ENCODE measurements at regions not wholly inside any gene's neighbourhood (a gene's known extent, or its start where the extent isn't known, plus 50 kb on each side); places are given as distances from the start of the nearest gene placed in this dataset.

DNA sequence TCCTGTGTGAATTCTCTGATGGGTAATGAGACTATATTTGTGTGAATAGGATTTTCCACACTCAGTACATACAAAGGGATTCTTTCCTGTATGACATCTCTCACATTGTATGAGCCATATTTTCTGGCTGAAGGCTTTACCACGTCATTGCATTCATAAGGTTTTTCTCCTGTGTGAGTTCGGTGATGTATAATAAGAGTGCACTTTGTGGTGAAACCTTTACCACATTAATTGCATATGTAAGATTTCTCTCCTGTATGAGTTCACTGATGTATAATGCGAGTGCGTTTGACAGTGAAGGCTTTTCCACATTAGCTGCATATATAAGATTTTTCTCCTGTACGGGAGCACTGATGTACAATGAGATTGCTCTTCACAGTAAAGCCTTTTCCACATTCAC, 455.4 kb upstream of the CNTN5 start:
- ATAC-seq (no peak), DNase-seq (no peak)
- no peaks in the 10 kb centered on the region for H3K27me3 Mint-ChIP-seq
- H3K4me3 Mint-ChIP-seq, result no peak overlapping the region
- H3K27ac Mint-ChIP-seq, result no peak overlapping the region
- peaks cover 0 to 8% of the 10 kb centered on the region in 2 donors for H3K9me3 Mint-ChIP-seq
- no peaks in the 10 kb centered on the region for H3K4me1 Mint-ChIP-seq

DNA sequence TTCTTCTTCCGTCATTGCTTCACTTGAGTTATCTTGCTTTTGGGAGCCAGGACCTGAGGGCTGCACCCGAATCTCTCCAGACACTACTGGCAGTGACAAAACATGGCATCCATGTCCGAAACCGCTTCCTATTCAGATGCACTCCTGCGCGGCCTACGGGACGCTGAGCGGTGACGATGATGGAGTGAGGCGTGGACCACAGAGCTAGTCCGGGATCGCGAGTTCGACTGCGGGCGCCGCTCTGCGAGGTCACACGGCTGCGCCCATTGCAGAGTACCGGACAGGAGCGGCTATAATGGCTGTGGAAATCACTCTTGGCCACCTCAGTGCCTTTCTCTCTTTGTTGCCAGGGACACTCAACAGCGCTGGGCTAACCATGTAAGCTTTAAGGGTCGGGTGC, 453.8 kb upstream of the CNTN5 start:
- Mint-ChIP-seq H3K4me1 (no peaks in the 10 kb centered on the region), H3K27ac (no peak overlapping the region)

DNA sequence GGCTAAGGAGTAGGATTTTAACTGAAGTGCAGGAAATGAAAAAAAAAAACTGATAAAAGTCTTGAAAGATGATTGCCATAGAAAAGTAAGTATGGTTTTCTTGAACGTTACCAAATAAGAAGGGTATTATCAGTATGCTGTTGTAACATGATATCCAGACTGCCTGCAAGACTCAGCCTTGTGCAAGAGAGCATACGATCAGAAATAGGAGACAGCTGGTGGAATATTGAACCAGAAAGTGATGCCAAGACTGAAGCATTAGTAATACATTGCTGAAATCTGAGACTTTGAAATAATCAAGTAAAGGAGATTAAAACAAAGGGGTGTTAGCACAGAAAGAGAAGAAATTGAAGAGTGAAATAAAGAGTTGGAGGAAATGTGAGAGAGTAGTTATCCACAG, 452.7 kb upstream of the CNTN5 start:
- Mint-ChIP-seq H3K27me3 (no peaks in the 10 kb centered on the region), H3K4me3 (no peak overlapping the region), H3K4me1 (no peaks in the 10 kb centered on the region), H3K27ac (no peak overlapping the region), H3K9me3 (peaks cover 0 to 9% of the 10 kb centered on the region in 2 donors)
- DNase-seq (no peak), ATAC-seq (no peak)

More for the DNA sequence above, 453.8 kb upstream of the CNTN5 start:
- H3K4me3 Mint-ChIP-seq, result no peak overlapping the region
- no peaks in the 10 kb centered on the region for H3K27me3 Mint-ChIP-seq
- DNase-seq (no peak), ATAC-seq (no peak)
- peaks cover 0 to 9% of the 10 kb centered on the region in 2 donors for H3K9me3 Mint-ChIP-seq

DNA sequence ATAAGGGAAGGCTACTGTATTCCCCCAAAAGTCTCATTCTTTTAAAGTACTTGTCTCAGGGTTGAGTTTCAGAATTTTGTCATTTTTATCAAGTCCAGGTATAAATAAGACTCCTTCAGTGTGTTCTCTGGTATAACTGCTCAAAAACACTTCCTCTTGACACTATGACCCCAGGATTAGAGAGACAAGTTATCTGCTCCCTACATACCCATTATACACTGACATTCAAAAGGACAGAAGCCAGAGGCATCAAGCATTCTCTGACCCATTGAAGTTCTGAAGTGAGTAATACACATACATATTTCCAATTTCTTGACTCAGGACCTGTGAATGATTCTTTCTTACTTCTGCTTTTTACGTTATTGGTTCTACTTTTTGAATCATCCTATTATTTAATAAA, 447.8 kb upstream of the CNTN5 start:
- H3K27ac Mint-ChIP-seq, result no peak overlapping the region
- H3K4me1 Mint-ChIP-seq, result no peaks in the 10 kb centered on the region
- no peak overlapping the region for H3K4me3 Mint-ChIP-seq
- no peaks in the 10 kb centered on the region for H3K27me3 Mint-ChIP-seq
- ATAC-seq (no peak), DNase-seq (no peak)
- H3K9me3 Mint-ChIP-seq, result peaks cover 0 to 11% of the 10 kb centered on the region in 2 donors

DNA sequence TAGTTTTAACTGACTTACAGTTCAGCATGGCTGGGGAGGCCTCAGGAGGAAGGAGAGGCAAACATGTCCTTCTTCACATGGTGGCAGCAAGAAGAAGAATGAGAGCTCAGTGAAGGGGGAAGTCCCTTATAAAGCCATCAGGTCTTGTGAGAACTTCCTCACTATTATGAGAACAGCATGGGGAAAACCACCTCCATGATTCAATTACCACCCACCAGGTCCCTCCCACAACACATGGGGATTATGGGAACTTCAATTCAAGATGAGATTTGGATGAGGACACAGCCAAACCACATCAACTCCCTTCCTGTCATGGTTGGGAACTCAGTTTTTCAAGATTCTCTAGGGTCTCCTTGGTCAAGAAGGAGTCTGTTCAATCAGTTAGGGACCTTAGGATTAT, 432.9 kb upstream of the CNTN5 start:
- Mint-ChIP-seq H3K27ac (no peak overlapping the region), H3K4me1 (no peaks in the 10 kb centered on the region), H3K9me3 (peaks cover 7 to 13% of the 10 kb centered on the region in 2 donors), H3K4me3 (no peak overlapping the region), H3K27me3 (no peaks in the 10 kb centered on the region)
- DNase-seq, result no peak
- ATAC-seq, result no peak

DNA sequence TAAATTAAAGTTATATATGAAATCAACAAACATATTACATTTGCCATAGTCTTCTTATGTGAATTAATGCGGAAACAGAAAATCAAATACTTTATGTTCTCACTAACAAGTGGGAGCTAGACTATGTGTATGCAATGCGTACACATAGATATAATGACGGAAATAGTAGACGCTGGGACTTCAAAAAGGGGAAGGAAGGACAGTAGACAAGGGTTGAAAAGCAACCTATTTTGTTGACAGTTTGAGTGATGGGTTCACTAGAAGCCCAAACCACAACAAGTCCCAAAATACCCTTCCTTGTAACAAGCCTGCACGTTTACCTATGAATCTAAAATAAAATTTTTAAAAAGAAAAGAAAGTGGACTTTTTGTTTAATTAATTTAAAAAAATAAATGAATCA, 430.8 kb upstream of the CNTN5 start:
- Mint-ChIP-seq H3K4me1 (no peaks in the 10 kb centered on the region), H3K27ac (no peak overlapping the region), H3K4me3 (no peak overlapping the region), H3K9me3 (peaks cover 13 to 15% of the 10 kb centered on the region in 2 donors), H3K27me3 (no peaks in the 10 kb centered on the region)
- DNase-seq (no peak), ATAC-seq (no peak)

DNA sequence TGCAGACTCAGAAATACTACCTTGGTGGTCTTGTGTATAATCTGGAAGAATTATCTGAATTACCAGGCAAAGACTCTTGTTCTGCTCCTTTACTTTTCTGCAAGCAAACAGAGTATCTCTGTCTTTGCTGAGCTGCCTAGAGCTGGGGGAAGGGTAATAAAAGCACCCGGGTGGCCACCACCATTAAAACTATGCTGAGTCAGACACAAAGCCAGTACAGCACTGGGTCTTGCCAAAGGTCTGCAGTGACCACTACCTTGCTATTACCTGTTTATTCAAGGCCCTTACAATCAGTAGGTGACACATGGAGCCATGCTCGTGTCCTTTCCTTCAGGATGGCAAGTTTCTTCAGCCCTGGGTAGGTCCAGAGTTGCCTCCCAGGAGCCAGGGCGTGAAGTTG, 420.6 kb upstream of the CNTN5 start:
- no peaks in the 10 kb centered on the region for H3K27me3 Mint-ChIP-seq
- no peak overlapping the region for H3K4me3 Mint-ChIP-seq
- no peak for ATAC-seq
- no peak for DNase-seq
- peaks cover 0 to 17% of the 10 kb centered on the region in 2 donors for H3K9me3 Mint-ChIP-seq
- H3K4me1 Mint-ChIP-seq, result no peaks in the 10 kb centered on the region
- no peak overlapping the region for H3K27ac Mint-ChIP-seq

DNA sequence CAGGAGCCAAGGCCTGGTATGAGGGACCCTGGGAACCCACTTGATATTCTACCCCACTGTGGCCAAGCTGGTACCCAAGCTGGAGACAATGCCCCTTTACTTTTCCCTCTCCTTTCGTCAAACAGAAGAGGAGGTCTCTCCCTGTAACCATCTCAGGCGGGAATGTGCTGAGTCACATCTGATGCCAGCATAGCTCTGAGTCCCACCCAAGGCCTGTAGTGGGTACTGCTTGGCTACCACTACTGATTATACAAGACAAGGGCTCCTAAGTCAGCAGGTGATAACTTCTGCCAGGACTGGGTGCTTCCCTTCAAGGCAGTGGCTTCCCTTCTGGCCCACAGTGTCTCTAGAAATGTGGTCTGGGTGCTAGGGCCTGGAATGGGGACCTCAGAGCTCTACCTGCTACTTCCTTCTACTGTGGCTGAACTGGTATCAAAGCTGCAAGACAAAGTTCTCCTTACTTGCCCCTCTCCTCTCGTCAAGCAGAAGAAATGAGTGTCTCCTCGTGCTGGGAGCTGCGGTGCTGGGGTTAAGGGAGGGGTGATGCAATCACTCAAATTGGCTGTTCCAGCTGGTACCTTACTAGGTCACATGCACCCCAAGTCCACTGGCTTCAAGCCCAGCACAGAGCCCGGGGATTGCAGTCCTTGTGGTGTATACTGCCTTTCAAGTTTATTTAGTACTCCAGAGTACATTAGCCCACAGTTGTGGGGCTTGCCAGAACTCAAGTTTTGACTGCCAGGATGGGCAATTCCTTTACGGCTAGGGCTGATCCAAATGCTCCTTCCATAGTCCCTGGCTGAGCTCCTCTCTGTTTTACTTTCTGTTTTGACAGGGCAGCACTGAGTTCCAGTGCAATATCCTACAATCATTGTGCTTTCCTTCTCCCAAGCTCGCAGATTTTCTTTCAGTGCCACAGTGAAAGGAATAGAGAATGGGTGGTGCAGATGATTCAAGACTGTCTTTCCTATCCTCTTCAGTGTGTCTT, 419.7 kb upstream of the CNTN5 start:
- Mint-ChIP-seq H3K27ac (peak overlapping the region in 1 of 2 donors; percentile 63), H3K4me3 (no peak overlapping the region), H3K4me1 (no peaks in the 10 kb centered on the region), H3K27me3 (no peaks in the 10 kb centered on the region), H3K9me3 (peaks cover 0 to 17% of the 10 kb centered on the region in 2 donors)
- no peak for DNase-seq
- no peak for ATAC-seq

DNA sequence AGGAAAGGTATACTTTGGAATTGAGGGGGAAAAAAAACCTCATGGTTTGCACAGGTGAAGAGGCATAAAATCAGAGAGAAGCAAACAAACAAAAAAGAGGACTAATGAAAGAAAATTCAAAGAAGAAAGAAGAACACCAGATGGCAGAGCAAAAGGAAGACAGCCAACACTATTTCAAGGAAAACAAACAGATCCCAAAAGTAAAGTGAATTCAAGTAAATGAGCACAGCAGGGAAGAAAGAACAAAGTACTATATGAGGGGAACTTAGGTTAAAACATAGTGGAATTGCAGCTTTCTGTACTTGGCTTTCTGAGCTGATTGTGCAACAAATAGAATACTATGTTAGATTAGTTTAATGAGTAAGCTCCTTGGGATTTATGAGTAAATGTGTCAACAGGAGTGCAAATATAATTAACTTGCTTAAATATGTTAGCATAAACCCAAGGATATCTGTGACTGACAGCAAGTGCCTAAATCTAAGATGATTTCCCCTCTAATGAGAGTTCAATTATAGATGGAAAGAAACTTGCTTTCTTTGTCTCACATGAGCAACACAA, 404.6 kb upstream of the CNTN5 start:
- H3K4me1 Mint-ChIP-seq, result no peaks in the 10 kb centered on the region
- DNase-seq (no peak), ATAC-seq (no peak)
- H3K27me3 Mint-ChIP-seq, result no peaks in the 10 kb centered on the region
- H3K27ac Mint-ChIP-seq, result no peak overlapping the region
- peaks cover 26 to 30% of the 10 kb centered on the region in 2 donors for H3K9me3 Mint-ChIP-seq
- H3K4me3 Mint-ChIP-seq, result no peak overlapping the region

DNA sequence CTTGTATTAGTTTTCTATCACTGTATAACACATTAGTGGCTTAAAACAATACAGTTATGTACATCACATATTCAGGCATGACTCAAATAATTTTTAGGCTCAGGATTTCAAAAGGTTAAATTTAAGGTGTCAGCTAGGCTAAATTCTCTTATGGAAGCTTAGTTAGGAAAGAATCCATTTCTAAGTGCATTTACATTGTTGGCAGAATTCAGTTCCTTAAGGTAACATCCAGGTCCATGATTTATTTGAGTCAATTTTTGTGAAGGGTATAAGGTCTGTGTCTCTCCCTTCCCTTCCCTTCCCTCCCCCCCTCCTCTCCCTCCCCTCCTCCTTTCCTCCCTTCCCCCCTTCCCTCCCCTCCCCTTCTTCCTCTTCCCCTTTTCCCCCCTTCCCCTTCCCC, 399.0 kb upstream of the CNTN5 start:
- Mint-ChIP-seq H3K4me3 (no peak overlapping the region), H3K27me3 (no peaks in the 10 kb centered on the region), H3K27ac (no peak overlapping the region), H3K4me1 (no peaks in the 10 kb centered on the region), H3K9me3 (peaks cover 31 to 44% of the 10 kb centered on the region in 2 donors)
- ATAC-seq (no peak), DNase-seq (no peak)

DNA sequence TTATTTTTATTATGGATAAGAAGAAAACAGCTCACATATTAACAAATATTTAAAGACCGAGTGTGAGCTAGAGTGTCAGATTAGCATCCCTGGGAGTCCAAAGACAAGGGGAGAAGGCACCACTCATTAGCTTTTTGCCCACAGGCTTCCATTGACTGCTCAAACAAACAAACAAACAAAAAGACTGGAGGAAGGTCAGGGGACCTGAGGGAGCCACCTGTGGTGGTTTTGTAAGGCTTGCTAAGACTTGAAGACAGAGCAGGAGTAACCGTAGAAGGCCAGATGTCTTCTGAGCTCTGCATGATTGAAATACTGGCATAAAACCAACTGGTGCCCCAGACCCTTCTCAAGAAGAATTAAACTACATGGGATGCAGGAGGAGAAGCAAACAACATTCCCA, 395.2 kb upstream of the CNTN5 start:
- no peak for ATAC-seq
- Mint-ChIP-seq H3K4me3 (no peak overlapping the region), H3K4me1 (no peaks in the 10 kb centered on the region), H3K27ac (no peak overlapping the region), H3K9me3 (peaks cover 7 to 18% of the 10 kb centered on the region in 2 donors), H3K27me3 (no peaks in the 10 kb centered on the region)
- no peak for DNase-seq

DNA sequence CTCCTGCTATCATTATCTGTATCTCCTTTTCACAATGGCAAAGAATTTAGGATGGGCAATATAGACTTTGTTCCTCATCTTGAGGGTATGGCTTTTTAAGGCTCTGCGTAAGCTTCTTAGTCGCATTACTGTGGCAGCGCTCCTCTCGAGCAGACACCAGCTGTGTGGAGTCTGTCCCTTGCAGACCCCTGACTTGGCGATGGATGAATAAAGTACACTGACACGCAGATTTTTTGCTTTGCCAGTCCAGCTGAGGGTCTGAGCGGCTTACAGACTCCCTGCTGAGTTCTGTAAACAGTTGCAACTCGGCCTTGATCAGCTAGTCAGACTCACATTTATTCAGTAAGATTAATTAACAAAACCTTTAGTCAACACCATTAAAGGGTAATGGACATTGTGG, 390.0 kb upstream of the CNTN5 start:
- DNase-seq (no peak), ATAC-seq (no peak)
- H3K27me3 Mint-ChIP-seq, result no peaks in the 10 kb centered on the region
- H3K9me3 Mint-ChIP-seq, result no peaks in the 10 kb centered on the region
- no peak overlapping the region for H3K27ac Mint-ChIP-seq
- no peaks in the 10 kb centered on the region for H3K4me1 Mint-ChIP-seq
- H3K4me3 Mint-ChIP-seq, result no peak overlapping the region

DNA sequence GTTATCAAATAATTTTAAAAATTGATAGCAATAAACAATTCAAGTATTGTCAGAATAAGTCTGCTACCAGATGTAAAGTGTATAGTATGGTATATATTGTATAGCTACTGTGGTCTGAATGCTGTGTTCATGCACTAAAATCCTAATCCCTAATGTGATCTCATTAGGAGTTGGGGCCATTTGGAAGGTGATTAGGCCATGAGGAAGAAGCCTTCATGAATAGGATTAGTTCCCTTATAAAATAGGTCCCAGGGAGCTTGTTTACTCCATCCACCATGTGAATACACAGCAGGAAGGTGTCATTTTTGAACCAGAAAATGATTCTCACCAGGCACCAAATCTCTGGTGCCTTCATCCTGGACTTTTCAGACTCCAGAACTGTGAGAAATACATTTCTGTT, 363.0 kb upstream of the CNTN5 start:
- Mint-ChIP-seq H3K27me3 (no peaks in the 10 kb centered on the region), H3K9me3 (peaks cover 14 to 17% of the 10 kb centered on the region in 2 donors), H3K27ac (no peak overlapping the region), H3K4me3 (no peak overlapping the region), H3K4me1 (no peaks in the 10 kb centered on the region)
- ATAC-seq, result no peak
- DNase-seq, result no peak

DNA sequence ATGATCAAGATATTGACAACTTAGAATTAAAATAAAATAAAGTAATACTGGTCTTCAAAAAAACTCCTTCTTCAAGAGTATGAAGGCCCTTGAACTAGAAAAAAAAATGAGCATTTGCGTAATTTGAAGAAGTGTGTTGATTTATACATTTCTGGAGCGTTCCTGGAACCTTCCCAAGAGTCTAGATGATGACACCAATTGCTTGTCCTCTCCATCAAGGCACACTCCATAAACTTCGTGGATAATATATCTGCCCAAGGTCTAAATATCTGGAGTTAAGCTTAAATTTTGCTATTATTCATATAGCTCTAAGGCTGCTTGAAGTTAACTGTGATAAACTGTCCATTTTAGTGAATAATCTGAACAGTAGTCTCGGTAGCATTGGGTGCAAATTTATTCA, 361.3 kb upstream of the CNTN5 start:
- no peaks in the 10 kb centered on the region for H3K27me3 Mint-ChIP-seq
- no peak overlapping the region for H3K27ac Mint-ChIP-seq
- H3K4me3 Mint-ChIP-seq, result no peak overlapping the region
- no peak for ATAC-seq
- DNase-seq, result no peak
- H3K4me1 Mint-ChIP-seq, result no peaks in the 10 kb centered on the region
- peaks cover 14 to 17% of the 10 kb centered on the region in 2 donors for H3K9me3 Mint-ChIP-seq

DNA sequence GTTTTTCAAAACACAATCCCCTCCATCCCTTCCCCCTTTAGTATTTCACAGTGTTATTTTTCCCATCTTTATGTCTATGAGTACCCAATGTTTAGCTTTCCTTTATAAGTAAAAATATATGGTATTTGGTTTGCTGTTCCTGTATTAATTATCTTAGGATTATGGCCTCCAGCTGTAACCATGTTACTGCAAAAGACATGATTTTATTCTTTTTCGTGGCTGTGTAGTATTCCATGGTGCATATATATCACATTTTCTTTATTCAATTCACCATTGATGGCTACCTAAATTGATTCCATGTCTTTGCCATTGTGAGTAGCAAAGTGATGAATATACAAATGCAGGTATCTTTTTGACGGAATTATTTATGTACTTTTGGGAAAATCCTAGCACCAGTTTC, 346.4 kb upstream of the CNTN5 start:
- no peak for DNase-seq
- no peak for ATAC-seq
- Mint-ChIP-seq H3K9me3 (peaks cover 12 to 16% of the 10 kb centered on the region in 2 donors), H3K27me3 (no peaks in the 10 kb centered on the region), H3K4me1 (no peaks in the 10 kb centered on the region), H3K27ac (no peak overlapping the region), H3K4me3 (no peak overlapping the region)

DNA sequence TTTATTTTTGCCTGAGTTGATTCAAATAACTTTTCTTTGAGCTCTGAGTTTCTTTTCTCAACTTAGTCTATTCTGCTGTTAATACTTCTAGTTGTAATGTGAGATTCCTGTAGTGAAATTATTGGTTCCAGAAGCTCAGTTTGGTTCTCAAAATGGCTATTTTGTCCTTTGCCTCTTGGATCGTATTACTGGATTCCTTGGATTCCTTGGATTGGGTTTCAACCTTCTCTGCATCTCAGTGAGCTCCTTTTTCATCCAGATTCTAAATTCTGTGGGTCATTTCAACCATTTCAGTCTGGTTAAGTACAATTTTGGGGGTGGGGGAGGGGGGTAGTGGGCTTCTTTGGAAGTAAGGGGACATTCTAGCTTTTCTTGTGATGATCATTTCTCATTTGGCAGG, 341.1 kb upstream of the CNTN5 start:
- ATAC-seq, result no peak
- no peak for DNase-seq
- H3K4me1 Mint-ChIP-seq, result no peaks in the 10 kb centered on the region
- H3K4me3 Mint-ChIP-seq, result no peak overlapping the region
- H3K9me3 Mint-ChIP-seq, result peaks cover 9 to 24% of the 10 kb centered on the region in 2 donors
- no peaks in the 10 kb centered on the region for H3K27me3 Mint-ChIP-seq
- H3K27ac Mint-ChIP-seq, result no peak overlapping the region

Measured in stimulated activated naive CD8-positive, alpha-beta T cell treated with anti-CD3 and anti-CD28 coated beads, Interleukin-15, amount 100 ng/mL, for 72 hours (primary cell).